Right forelimb (tissue), 1 donor: ENCODE measurements at regions not wholly inside any gene's neighbourhood (a gene's known extent, or its start where the extent isn't known, plus 50 kb on each side); places are given as distances from the start of the nearest gene placed in this dataset.

ENCODE experiments used
- DNase-seq: peaks from one replicate; pipeline ENCODE4 v3.0.0-alpha.2; 2018

DNA sequence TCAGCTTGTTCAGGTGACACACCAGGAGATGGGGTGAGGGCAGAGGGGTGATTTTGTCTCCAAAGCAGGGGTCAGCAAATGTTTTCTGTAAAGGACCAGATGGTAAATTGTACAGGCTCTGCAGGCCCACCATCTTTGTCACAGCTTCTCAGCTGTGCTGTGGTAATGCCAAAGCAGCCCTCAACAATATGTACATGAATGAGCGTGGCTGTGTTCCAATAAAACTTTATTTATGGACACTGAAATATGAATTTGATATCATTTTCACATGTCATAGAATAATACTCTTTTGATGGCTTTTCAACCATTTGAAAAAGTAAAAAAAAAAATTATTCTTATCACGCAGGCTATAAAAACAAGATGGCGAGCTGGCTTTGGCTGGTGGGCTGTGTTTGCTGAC, 206.4 kb upstream of the RPL38 start:
- DNase-seq: no peak

DNA sequence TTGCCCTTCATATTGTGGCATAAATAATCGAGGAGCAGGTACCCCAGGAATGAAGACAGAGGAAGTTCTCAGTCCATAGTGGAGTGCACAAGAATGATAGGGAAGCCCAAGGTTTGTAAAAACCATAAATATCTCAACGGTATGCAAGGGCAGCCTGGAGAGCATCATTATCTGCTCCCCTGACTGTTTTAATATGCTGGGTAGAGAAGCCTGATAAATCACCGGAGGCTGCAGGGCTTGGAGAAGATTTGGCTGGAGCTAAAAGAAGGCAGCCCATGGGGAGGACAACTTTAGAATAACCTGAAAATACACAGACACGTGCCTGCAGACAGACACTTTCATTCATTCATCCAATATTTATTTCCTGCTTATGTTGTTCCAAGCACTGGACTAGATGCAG, 205.2 kb upstream of the RPL38 start:
- no peak for DNase-seq

DNA sequence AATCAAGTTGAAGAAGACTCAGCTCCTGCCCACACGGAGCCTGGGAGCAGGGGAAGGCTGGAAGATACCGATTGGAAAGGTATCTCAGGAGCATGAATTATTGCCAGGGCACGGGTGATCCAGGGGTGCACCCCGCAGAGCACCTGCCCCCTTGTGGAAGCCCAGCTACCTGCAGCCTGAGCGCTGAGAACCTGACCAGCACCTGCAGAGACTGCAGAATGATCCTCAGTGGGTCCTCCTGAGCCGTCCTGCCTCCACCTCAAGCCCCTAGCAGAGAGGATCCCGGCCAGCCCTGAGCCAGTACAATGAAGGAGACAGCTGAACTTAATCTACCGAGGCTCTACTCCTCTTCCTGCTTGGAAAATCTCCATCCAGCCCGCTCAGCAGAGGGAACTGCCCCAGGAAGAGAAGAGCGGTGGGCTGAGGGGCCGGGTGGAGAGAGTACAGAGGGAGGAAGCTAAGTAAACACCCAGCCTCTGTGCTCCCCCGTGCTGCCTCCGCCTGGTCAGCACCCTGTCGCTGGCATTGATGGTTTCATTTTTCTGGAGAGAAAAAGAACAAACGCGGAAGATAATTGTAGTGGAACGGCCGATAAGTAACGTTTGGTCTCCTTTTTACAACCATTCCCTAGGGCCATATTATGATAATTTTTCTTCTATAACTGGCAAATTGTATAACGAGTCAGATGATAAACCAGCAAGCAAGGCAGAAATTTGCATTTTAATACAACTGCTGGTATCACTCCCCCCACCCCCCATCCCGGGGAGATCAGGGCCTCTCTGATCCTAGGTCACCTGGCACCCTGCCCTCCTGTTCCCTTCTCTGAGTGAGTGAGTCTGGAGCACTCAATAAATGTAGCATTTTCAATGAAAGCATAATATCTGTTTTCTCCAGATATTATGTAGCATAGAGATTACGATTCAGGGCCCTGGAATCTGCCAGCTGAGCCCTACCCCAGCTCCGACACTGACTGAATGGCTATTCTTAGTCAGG, 204.5 kb upstream of the RPL38 start:
- DNase-seq: no peak

DNA sequence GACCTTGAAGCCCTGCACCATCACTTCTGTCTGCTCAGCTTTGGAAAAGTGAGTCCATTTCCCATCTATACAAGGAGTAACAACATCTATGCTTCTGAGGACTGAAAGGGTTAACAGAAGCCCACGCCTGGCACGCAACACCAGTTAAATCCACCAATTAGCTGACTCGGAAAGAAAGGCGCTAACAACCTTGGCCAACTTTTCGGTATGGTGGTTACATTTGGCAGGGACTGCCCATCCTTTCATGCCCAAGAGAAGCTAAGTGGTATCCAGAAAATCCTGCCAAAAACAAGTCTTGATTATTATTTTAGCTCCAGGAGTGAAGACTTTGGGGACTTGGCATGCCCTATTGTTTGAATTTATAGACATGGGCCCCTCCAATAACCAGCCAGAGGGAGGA, 202.3 kb upstream of the RPL38 start:
- DNase-seq: no peak

DNA sequence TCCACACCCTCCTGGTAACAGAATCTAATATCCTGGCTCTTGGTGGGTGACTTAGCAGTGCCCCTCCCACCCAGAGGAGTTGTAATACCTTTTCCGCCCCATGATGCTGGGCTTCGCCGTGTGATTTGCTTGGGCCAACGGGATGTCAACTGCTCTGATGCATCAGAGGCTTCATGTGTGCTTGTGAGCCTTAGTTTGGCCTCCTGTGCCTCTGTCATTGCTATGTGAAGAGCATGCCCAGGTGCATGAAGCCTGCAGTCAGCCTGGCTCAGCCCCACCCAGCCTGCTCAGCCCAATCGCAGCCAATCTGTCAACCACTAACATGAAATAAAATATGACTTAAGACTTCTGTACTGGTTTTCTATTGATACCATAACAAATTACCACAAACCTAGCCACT, 201.2 kb upstream of the RPL38 start:
- DNase-seq: no peak

DNA sequence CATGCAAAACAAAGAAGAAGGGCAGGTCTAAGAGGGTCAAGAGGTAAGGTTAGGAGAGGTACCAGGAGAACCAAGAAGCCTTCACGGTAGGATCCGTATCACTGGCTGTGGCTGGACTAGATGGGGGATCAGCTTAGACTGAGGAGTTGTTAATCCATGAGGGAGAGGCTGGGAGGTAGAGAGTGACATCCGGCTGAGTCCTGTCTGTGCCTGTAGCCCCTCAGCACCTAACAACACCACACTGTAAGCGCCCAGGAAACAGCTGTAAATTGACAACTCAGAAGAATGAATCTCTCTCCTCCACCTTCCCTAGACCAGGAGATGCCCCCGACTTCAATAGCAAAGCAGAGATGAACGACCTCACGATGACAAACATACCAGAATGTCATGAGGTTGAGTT, 199.4 kb upstream of the RPL38 start:
- DNase-seq: no peak

DNA sequence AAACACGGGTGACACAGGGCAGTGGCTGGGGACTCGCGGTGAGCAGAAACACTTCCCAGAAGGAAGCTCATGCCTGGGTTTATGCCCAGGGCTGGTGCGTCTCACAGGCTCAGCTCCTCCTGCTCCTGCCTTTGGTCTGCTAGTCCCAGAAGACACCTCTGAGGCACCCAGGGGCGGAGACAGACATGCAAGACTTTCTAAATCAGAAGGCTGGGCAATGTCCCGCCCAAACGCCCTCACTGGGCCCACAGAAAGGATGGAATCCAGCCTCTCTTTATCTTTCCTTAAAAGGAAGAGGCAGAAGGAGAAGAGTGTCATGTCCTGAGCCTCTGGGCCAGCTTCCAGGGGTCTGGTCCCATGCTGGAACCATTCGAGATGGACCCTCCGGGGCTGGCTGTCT, 197.7 kb upstream of the RPL38 start:
- no peak for DNase-seq

DNA sequence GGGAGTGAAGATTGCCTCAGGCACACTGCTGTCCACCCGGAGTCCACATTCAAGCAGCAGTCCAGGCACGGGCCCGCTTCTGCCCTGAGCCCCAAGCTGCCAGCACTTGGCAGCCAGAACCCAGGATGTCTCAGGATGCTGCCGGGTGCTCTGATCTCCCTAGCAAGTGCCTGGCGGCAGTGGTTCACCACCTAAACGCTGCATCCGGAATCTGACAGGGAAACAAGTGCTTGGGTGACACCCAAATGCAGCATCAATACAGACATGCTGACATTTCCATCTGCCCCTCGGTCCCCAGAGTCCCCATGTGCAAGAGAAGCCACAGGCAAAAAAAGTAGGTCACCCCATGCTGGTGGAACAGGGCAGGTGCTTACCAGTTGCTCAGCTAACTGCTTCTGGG, 197.1 kb upstream of the RPL38 start:
- DNase-seq: no peak

DNA sequence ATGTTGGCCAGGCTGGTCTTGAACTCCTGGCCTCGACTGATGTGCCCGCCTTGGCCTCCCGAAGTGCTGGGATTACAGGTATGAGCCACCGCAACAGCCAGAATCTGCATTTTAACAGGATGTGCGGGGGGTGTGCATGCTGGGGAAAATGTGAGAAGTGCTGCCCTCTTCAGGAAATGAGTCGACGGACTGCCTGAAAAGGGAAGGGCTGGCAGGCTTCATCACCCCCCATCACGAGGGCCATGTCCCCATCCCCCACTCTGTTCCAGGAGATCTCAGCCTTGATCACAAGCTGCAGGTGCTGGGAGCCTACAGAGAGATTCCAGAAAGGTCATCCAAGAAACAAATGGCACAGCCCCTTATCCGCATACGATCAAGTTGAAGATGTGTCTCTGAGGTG, 195.3 kb upstream of the RPL38 start:
- no peak for DNase-seq

DNA sequence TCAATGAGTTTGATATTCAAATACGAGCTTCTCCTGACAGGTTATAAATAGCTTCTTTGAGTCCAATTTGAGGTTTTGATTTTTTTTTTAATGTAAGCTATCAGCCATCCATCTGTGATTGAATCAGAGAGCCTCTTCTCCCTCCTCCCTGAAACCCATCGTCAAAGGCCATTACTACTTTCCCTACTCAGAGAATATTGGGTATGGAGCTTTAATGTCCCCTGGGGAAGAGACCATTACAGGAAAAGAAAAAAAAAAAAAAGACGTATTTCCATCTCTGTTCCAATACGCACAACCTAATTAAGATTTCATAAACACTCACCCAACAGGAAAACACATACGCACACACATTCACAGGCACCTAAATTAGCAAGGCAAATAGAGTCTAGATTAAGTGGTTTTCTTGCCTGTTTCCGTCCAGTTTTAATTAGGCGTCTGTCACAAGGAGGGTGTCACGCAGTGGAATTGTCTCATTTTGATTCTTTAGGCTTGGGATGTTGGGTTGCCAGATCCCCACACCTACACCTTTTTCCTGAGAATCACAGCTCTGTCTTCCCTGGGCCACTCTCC, 194.3 kb upstream of the RPL38 start:
- DNase-seq: no peak

DNA sequence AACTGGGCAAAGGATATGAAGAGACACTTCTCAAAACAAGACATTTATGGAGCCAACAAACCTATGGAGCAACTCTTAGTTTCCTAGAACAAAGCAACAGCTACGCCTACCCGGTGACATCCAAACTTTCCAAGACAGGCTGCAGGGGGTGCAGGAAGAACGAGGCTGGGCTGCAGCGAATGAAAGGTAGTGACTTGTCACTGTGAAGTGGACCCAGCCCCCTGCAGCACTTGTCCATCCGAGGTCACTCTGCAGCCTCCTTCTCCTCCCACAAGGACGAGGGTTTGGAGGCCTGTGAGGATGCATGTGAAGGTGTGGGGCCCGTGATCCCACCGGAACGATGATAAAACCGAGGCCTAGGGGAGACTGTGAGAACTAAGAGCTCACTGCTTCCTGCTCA, 192.6 kb upstream of the RPL38 start:
- no peak for DNase-seq

DNA sequence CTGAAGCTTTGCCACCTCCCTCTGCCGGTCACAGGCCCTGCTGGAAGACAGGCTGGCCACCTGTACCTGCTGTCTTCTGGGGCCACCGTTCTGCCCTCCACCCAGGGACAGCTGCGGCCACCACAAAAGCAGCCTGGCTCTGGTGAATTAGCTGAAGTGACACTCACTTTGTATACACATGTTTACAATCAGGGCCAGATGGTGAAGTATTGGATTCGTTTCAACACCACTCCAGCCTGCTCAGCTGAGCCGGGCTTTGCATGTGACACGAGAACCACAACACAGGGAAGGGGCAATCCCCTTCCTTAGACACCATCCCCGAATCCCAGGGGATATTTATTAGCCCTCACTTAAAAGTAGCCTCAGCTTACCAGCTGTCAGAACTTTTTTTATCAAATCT, 191.5 kb upstream of the RPL38 start:
- DNase-seq: no peak

DNA sequence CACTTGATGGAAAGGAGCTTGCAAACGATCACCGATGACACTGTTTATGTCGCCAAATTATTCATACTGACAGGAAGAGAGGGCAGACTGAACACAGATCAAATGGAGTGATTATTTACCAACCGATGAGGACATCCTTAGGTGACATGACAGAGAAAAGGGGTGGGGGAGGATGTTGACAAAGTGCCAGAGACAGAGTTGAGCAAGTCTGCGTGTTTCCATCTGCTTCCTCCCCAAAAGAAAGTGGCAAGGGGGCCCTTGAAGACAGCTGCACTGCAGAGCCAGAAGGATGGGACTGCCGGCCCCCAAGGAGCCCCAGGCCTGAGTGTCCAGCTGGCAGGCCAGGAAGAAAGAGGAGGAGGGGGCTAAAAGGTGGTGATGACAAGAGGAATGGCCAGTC, 191.0 kb upstream of the RPL38 start:
- DNase-seq: no peak

DNA sequence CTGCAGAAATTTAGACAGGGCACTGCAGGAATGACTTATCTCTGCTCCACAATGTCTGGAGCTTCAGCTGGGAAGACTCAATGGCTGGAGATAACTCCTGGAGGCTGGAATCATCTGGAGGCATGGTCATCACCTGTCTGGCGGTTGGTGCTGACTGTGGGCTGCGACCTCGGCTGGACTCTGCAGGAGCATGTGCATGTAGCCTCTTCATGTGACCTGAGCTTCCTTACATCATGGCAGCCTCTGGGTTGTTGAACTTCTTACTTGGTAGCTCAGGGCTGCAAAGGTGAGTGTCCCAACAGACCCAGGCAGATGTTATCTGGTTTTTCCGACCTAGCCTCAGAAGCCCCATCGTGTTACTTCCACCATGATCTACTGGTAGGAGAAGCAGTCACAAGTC, 188.2 kb upstream of the RPL38 start:
- no peak for DNase-seq

DNA sequence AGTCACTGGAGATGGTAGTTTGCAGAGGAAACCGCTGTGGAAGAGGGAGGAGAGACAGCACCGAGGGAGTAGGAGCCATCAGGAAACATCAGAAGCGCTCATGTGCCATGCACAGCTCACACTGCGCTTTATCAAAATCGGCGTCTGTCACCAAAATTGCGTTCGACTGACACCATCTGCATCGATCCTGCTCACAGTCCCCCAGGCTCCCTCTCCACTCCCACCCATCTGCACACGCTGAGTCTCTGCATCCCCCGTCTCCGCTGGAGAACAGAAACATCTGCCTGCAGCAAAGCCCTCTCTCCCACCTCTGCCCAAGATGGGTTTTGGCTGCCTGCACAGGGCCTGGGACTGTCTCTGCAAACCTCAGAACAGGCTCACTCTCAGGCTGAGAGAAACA, 187.5 kb upstream of the RPL38 start:
- no peak for DNase-seq

DNA sequence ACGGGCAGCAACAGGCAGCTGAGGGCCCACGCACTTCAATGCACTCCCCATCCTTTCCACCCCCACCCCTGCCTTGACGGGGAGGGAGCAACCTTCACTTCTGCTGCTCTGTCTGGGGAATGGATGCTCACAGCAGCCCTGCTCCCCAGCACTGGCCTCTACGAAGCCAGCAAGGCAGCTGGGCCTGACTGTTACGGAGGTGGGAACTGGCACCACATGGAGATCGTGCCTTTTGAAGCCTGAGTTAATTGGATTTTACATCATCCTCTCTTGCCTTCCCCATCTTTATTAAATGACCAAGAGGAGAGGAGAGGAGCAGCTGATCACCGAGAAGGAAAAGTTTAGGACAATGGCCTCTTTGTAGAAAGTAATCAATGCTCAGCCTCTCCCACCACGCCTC, 187.0 kb upstream of the RPL38 start:
- no peak for DNase-seq

DNA sequence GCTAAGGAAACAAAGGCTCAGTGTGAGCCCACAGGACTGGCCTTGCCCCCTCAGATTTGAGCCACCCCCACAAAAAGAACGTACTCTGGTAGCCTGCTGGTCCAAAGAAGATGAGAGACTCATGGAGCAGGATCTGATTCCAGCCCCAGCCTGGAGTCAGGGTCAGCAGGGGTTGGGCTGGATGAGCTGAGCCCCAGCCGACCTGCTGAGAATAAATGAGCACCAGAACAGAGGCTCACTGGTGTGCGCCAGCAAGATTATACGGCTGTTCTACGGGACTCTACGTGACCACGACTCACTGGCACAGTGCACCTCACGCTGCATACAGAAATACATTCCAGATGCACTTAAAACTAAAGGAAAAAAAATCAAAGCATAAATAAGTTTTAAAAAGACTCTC, 186.0 kb upstream of the RPL38 start:
- no peak for DNase-seq

DNA sequence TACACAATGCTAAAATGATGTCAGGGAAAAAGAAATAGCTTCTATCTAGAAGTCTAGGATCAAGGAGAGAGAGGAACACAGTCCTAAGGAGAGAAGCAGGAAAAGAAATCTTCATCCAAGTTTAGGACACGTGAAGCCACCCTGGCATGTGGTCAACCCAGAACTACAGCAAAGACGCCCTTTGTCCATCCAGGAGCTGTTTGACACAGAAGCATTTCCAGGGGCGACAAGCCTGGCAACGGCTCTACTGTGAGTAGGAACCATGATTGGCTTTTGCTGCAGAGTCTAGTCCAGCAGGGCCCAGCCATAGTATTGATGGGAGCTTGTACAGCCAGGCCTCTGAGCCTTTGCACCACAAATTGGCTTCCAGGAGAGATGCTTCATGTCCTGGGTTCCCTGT, 185.4 kb upstream of the RPL38 start:
- DNase-seq: no peak

DNA sequence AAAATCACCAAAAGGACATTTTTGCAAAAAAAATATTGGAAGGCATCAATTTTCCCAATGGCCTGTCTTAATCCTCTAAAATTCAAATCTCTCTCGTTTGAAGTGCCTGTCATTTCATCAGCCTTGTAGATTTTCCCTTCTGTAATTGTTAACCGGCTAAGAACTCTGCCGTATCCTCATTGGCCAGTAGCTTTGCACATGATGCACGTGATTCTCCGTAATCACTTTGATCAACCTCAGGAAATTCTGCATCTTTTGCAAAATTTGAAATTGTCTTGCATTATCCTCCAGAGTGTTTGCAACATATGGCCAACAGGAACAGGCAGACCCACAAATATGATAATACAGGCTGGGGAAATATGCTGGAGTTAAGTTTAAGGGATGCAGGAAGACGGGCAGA, 184.2 kb upstream of the RPL38 start:
- DNase-seq: no peak

DNA sequence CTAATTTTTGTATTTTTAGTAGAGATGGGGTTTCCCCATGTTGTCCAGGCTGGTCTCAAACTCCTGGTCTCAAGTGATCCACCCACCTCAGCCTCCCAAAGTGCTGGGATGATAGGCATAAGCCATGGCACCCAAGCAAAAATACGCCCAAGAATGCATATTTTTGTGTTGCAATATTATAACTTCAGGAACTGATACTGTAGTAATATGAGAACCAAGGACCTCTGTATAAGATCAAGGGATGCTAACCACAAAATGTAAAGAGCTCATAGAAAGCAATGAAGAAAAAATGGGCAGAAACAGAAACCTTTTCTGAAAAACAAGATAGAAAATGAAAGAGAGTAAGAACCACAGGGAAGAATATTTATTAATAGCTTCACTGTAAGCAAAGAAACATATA, 183.6 kb upstream of the RPL38 start:
- DNase-seq: no peak

DNA sequence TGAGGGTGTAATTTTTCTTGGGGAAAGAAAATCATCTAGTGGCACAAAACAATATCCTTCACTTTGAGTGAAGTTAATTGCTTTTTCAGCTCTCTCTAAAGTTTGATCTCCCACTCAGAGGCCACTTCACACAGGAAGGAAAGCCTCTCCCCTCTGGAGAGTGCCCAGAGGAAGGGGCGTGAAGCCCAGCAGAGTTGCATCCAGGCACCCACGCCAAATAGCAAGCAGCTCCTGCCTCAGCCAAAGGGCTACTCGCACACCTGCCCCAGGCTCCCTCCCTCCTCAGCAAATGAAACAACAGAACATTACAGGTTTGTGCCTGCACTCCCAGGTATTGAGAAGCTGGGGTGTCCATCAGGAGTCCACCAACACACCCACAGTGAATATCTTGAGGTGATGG, 183.0 kb upstream of the RPL38 start:
- DNase-seq: no peak

DNA sequence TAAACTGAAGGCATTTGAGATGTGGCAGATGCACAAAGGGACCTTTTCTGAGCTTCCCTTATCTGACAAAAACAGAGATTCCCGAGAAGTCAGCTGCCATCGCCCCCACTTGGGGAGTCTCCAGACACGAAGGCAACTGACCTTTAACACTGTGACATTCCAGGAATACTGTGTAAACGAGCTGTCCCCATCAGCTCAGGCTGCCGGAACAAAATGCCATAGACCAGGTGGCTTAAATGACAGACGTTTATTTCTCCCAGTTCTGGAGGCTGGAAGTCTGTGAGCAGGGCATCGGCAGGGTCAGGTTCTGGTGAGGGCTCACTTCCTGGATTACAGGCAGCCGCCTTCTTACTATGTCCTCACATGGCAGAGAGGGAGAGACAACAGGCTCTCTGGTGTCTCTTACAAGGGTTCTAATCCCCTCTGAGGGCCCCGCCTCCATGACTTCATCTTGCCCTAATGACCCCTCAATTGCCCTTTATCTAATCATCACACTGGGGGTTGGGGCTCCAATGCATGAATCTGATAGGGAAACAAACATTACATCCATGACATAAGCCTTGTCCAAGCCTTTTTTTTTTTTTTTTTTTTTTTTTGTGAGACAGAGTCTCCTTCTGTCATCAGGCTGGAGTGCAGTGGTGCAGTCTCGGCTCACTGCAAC, 178.5 kb upstream of the RPL38 start:
- no peak for DNase-seq

DNA sequence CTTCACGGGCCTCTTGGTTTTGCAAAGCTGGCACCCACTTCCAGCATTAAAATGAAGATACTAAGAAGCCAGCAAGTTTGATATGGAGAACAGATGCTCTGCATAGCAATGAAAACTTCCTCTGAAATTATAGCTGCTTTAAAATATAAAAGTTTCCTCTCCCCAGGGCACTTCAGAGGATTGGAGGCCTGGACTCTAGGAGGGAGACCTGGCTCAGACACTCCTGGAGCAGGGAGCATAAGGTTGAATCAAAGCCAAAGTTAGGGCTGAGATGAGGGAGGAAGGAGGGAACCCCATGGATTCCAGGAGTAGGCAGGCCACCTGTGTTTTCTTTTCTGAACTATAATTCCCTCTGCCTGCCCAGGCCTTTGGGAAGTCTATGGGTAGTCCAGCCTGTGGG, 176.0 kb upstream of the RPL38 start:
- DNase-seq: no peak
